HG03575 (cell line): ENCODE measurements at regions not wholly inside any gene's neighbourhood (a gene's known extent, or its start where the extent isn't known, plus 50 kb on each side); places are given as distances from the start of the nearest gene placed in this dataset.

Experiments
- ATAC-seq: cut with Tn5 transposase; IDR thresholded peaks from one replicate; pipeline ENCODE4 v1.9.1; 2021; ENCODE audit not compliant: unreplicated experiment, insufficient number of reproducible peaks, low FRiP score; ENCODE audit errors: extremely low read depth

DNA sequence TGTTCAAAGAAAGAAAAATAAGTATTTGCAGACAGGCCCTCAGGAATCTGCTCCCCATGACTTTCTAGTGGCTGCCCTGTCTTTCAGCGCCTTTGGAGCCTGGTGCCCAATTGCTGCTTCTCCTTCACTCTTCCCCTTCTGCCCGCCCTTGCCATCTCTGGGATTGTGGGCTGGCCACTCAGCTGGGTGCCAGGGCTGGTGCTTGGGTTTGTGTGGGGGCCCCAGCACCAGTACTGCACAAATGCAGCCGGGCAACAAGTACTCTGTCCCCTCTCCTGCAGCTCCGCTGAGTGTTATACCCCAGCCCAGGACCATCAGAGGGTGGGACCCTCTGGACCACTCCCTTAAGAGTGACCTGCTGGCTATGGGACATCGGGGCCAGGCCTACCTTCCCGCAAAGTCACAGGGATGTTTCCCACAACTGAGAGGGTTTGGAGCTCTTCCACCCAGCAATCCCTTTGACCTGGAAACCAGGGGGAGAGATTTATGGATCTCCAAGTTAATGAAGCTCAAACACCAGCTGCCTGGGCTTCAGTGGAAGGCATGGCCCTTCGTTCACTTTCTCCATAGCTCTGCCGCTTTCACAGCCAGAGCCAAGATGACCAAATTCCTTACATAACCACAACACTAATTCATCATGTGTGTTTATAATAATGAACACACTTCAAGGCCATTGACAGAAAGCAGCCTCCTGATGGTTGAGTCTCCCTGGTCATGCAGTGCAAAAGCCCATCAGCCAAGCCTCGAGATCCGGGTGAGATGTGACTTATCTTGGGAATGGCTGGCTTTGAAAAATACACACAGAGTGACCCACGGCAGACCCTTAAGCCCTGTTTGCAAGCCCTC is 313.9 kb upstream of the ZNF32 start:
- ATAC-seq, result no peak

DNA sequence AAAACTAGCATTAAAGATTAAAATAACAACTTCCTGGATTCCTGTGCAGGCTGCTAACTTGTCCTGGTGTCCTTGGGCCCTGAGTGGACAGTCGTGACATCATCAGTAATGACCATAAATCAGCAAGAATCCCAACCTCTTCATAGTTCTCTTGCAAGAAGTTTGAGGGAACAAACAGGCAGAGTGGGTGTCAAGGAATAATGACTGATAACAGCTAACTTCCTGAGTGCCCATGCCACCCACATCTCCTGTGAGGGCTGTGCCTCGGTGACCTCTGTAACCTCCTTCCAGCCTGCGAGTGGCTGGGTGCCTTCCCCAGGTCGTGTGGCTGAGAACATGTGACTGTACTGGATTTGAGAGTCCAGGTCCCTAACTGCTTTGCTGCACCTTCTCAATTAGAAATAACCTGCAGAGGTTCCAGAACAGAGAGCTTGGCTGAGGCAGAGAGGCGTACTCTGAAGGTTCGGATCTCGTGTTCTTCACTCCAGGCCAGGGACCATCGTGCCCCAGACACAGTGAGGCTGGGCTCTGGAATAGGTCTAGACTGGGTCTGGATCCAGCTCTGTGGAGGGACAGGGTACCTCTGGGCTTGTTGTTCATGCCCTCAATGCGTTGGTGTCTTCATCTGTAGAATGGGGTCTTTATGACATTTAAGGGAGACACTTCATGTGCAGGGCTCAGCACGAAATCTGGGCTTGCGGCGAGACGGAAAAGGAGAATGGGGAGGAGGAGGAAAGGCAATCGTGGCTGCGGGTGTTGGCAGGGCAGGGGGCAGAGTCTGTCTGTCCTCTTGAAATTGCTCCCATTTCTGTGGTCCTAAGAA is 313.1 kb upstream of the ZNF32 start:
- ATAC-seq, result no peak

DNA sequence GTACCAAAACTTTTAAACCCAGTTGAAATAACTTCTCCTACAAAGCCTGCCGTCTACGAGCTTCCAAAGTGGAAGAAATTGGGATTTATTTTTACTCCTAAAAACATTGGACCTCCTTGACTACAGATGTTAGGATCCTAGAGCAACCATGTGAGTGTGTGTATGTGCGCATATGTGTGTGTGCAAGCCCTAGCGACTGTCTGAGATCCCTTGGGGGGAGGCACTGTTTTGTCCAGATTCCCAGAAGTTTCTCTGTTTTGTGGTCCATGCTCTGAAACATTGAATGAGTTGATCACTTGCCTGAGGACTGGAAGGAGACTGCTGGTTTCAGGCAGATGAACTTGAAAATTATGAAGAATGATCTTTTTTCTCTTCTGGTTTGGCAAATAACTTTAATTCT is 312.3 kb upstream of the ZNF32 start:
- ATAC-seq, result no peak

DNA sequence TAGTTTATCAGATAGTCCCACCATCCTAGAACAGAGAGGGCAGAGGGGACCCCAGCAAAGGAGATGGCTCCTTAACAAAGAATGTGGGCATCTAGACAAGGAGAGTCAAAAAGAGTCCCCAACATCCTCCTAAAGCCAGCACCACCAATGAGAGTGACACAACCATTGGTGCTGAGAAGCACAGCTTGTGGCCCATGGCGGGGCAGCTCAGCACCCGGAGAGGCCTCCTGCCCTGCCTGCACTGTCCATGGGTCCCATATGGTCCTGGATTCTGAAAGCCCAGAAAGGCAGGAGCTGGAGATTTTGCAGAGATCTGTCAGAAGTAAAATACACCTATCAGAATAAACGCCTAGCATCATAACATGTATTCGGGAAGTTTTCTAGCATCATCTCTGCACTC is 311.8 kb upstream of the ZNF32 start:
- ATAC-seq, result no peak

DNA sequence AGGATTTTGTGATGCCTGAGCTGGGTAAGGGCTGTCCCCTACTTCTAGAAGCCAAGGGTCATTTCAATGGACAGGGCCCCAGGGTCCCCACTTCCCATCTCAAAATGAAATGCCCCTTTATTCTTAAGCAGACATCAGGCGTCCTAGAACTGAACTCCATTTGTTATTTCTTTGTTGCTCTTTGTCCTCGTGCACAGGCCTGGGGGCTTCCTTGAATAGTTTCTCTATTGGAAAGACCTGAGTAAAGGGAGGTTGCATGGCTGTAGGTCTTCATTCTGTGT is 311.4 kb upstream of the ZNF32 start:
- no peak for ATAC-seq

DNA sequence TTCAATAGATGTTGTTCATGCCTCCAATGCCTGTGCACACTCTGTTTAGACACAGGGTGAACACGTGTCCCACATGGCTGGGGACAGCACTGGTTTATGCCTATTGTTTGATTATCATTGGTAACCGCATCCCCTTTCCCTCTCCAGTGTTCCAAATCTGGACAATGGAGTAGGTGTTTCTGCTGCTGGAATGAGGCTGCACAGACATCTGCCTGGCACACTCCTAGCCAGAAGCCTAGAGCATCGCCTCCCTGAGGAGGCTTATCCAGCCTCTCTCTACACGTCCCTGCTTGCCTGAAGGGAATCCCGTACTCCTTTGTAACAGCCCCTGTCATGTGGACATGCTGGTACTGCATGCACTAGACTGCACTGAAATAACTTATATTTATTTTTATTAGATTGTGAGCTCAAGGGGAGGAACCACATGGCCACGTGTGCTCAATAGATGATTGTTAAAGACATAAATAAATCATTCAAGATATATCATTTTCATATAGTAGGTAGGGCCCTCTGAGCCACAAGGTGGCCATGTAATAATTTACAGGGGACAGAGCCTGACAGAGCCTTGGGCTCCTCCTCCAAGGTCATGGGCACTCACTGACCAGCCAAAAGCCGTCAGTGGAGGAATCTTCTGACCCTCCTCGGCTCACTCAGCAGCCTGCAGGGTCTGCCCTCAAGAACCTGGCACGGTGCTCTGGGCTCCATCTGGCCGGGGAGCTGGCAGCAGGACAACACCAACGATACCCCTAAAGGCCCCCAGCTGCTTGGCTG is 310.9 kb upstream of the ZNF32 start:
- ATAC-seq, result no peak

DNA sequence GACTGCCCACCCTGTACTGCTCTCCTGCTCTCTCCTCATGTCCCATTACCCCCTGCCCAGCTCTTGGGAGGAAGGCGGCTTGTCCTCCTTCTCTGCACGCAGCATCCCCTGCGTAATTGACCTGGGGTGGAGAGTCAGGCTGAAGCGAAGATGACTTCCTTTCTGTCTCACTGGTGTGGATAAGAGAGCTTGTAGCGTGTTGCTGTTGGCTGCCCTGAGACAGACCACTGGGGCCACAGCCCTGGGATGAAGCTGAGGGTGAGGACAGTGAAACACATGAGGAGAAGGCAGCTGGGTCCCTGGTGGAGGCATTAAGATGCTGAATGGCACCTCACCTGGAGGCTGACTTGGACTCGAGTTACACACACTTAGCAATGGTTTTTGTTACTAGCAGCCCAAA is 310.3 kb upstream of the ZNF32 start:
- ATAC-seq, result no peak

DNA sequence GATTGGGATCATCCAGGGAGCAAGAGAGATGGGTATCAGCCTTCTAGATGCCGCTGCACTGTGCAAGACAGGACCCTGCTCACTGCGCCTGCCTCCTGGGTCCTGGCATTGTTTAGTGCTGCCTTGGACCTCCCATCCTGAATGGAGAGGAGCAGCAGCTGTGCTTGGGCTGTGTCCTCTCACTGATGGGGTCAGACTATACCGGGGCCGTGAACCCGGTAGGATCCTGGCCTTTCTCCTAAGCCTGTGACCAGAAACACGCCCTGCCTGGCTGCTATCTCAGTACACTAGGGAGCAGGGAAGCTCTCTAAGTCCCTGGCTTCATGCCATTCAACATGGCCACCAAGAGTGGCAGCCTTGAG is 309.4 kb upstream of the ZNF32 start:
- ATAC-seq, result no peak

DNA sequence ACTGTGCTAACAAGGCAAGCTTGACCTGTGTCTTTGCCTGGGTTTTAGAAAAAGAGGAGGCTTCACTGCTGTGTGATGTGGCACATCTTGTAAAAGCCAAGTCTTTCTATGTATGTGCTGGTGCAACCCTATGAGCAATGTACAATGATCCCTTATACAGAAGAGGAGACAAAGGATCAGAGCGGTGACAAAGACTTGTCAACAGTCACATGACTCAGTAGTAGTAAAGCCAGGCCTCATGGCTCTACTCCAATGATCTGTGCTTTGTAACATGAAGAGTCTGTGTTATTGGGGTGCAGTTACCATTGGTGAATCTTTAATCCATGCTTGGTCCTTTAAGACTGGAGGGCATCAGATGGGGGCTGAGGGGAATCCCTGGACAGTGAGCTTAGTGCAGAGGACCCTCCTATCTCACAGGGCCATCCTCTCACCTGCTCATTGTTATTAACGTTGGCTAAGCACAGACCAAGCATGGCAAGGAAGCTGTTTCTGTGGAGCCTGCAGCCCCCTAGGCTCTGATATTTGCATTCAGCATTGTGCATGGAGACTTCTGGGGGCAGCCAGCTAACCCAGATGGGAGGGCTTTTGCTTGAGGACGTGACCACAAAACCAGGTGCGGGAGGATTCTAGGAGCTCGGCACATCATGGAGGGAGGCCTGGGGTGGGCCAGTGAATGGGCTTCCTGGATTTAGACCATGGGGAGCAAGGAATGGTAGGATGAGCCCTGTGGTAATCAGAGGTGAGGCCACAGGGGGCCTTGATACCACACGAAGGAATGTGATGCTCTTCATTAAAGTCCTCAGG is 308.8 kb upstream of the ZNF32 start:
- no peak for ATAC-seq

DNA sequence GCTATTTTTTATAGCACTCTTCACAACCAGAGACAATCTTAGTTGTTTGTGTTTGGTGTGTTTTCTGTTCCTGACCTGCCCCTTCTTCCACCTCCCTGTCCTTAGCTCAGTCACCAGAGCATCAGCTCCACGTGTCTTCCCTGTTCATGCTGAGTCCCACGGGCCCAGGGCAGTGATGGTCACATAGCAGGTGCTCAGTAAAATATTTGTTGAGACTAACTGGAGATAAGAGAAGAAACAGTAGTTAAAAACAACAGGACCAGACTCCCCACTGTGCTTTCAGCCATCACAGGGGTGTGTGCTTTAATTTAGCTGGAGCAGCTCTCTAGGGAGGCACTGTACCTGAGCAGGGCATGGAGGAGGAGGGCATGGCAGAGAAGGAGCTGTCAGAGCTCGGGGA is 307.3 kb upstream of the ZNF32 start:
- ATAC-seq, result no peak

DNA sequence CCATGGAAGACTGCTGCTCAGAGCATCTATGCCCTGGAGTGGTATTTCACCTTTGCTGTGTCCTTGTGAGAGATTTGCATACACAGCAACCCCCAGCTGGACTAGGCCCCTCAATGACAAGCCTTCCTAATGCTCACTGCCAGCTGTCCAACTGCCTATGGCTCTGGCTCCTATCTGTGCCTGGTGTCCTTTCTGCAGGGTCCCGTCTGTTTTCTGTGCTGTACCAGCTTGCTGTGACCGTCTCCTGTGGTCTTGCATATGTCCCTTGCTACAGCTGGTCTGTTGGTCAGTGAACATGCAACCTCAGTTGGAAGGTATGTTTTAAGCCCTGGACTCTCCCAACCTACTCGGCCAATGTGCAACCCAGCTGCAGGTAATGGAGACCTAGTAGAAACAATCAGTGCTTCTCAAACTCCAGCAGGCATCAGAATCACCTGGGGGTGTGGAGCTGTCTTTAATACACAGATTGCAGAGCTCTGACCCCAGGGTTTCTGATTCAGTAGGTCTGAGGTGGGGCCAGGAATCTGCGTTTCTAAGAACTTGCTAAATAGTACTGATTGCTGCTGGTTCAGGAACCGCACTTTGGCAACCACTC is 306.4 kb upstream of the ZNF32 start:
- ATAC-seq, result no peak

DNA sequence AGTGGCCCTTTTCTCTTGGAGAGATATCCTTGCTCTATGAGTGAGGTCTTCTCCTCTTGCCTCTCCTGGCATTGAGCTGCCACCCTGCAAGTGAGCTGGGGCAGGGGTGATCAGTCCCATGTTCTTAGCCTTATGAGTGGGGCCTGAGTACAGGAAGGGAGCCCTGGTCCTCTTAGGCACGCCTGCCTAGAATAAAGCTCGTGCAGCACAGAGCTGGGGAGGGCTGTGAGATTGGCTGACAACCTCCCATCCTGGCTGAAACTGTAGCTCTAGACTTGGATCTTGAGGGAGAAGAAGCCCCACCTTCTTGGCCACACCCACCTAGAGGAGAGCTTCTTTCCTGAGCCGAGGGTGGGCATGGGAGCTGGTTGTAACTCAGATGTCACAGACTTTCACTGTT is 305.0 kb upstream of the ZNF32 start:
- no peak for ATAC-seq

DNA sequence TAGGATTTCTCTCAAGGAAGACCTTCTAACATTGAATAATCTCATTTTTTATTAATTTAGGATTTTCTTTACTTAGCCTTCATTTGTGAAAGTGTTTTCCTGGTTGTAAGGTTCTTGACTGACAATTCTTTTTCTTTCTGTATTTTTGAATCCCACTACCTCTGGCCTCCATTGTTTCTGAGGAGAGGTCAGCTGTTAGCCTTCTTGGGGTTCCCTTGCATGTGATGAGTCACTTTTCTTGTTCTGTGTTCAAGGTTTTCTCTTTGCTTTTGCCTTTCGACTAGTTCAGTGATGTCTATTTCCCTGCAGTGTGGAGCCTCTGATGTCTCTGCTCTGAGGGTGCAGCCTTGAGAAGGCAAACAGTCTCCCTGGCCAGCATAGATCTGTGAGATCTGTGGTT is 304.1 kb upstream of the ZNF32 start:
- no peak for ATAC-seq

DNA sequence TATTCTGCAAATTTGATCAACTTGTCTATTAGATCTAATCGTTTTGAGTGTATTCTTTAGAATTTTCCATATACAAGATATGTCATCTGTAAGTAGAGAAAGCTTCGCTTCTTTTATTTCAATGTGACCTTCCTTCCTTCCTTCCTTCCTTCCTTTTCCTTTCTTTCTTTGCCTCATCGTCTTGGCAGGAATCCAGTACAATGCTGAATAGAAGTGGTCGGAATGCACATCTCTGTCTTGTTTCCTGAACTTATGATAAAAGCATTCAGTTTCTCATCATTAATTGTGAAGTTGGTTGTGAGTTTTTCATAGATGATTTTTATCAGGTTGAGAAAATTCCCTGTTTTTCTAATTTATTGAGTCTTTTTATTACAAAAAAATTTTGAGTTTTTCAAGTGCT is 300.7 kb upstream of the ZNF32 start:
- ATAC-seq, result no peak

DNA sequence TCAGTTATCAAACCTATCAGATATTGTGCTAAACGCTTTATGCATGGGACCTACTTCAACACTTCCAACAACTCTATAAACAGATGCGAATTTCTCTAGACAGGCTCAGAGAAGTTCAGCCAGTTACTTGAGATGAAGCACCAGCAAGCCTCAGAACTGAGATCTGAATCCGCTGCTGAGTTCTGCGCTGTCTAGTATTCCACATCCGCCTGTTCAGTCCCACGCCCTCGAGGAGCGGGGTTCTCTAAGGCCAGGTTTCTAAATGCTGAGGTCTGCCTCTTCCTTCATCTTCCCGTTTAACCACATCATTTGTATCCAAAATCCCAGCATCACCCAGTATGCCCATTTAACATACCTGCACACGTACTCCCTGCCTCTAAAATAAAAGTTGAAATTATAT is 297.8 kb upstream of the ZNF32 start:
- ATAC-seq, result no peak

DNA sequence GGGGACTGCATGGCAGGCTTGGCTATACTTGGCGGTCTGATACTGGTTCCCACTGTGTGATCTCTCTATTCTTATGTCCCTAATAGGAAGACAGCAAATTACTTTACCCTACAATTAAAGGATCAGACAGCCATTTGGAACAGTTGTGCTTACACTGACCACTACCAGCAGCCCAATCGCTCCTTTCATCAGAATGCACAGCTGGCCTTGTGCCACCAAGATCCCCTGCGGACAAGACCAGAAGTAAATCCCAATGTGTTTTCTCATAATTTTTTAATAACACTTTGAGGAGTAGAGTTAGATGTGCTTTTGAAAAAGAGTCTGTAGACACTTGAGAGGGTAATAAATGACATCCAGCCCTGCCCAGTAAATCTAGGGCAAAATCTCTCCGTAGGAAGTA is 297.2 kb upstream of the ZNF32 start:
- ATAC-seq, result no peak

DNA sequence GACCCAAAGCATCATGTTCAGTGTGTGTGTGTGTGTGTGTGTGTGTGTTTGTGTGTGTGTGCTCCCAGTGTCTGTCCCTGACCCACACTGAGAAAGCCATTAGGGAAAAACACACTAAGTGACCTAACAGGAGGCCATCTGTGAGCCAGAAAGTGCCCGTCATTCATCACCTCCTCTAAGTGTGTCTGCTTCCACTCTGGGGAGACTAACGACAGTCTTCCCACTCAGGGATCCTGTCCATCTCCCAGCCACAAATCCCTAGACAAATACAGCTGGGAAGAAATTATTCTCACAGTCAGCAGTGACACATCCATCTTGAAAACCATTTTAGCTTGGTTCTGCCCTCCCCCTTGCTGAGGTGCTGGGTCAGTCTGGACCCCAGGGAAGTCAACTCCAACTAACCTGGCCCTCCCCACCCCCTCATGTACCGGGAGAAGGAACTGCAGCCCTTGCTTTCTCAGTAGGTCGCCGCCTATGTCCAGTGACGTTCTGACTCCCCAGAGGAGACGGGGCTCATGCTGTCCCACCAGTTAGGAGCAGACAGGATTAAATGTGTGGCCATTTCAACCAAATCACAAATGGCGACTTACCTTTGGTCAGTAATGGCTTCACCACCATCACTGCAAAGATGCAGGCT is 296.5 kb upstream of the ZNF32 start:
- no peak for ATAC-seq

DNA sequence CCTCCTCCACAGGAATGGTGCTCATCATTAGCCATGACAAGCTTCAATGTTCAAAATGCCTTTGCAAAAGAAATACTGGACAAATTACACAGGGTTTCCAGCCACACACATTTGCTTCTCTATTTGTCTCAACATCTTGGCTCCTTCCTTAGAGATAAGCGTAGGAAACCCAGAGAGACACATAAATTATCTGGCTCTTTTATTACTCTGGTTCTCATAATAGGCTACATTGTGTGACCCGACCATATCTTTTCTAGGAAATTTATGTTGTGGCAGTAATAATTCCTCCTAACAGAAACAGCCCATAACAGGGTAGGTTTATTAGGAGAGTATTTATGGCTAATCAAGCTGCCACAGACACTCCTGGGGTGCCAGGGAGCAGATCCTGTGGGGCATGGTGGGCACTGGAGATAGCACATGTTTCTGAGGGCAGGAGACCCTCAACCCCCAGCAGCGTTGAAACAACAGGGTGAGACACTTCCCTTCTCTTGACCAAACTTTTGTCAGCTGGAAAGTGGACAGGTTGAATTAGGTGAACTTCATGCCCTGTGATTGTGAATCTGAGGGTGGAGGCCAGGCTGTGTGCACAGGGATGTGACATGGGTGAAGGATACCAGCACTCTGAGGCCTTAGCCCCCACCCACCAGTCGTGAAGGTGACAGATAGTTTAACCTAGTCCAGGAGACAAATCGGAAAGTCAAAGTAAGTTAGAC is 295.9 kb upstream of the ZNF32 start:
- no peak for ATAC-seq
